ENCODE measurements at regions not wholly inside any gene's neighbourhood (a gene's known extent, or its start where the extent isn't known, plus 50 kb on each side); places are given as distances from the start of the nearest gene placed in this dataset.

GRCh38 chr1:168640836-168641235 lies 64.4 kb downstream of the XCL1 start:
- Mint-ChIP-seq H3K27ac (no peak overlapping the region), H3K36me3 (ENCODE audit: insufficient read depth in 1 of 3, low read depth in 3 of 3) (no peaks in the 10 kb centered on the region), H3K4me3 (no peak overlapping the region), H3K4me1 (0 out of 4 replicates have a peak, but pooled peaks cover 0 to 2% of the 10 kb centered on the region in 2 experiments), H3K9me3 (no peaks in the 10 kb centered on the region), H3K27me3 (ENCODE audit: low read depth) (no peaks in the 10 kb centered on the region)
- Histone ChIP-seq H4K5ac (ENCODE audit: insufficient read length, low read depth, low read length) (no peak overlapping the region), H2BK15ac (ENCODE audit: low read depth, low read length) (no peak overlapping the region), H4K91ac (ENCODE audit: insufficient read length, low read depth, low read length) (no peak overlapping the region), H3K23ac (ENCODE audit: insufficient read length, low read depth, low read length) (no peak overlapping the region), H3K18ac (ENCODE audit: insufficient read length, low read depth, low read length) (no peak overlapping the region), H3K4me2 (ENCODE audit: insufficient read depth, insufficient read length, low read length) (no peak overlapping the region), H3K79me1 (ENCODE audit: insufficient read depth, low read depth, low read length, poor library complexity, severe bottlenecking) (no peaks in the 10 kb centered on the region), H3K9ac (ENCODE audit: extremely low read depth, insufficient read length, low read length) (no peak overlapping the region), H3K27me3 (ENCODE audit: insufficient read depth, low read length) (no peaks in the 10 kb centered on the region), H3K4ac (ENCODE audit: low read depth, low read length) (no peak overlapping the region), H2BK20ac (ENCODE audit: low read depth, low read length, poor library complexity, severe bottlenecking) (no peak overlapping the region), H3K27ac (ENCODE audit: insufficient read length, low read depth, low read length) (no peak overlapping the region), H3K56ac (ENCODE audit: insufficient read length, low read depth, low read length) (no peak overlapping the region), H2BK12ac (ENCODE audit: insufficient read length, low read depth, low read length) (no peak overlapping the region), H4K8ac (replicated peaks; ENCODE audit: insufficient read length, low read depth, low read length) (no peak overlapping the region), H4K20me1 (ENCODE audit: control insufficient read depth, insufficient read depth, insufficient read length) (no peaks in the 10 kb centered on the region), H2AK5ac (ENCODE audit: insufficient read length, low read length) (no peak overlapping the region), H3T11ph (ENCODE audit: low read length) (no peak overlapping the region), H3K23me2 (ENCODE audit: insufficient read length, low read depth, low read length, poor library complexity, severe bottlenecking) (no peaks in the 10 kb centered on the region), H3K4me1 (ENCODE audit: insufficient read depth, low read length) (no peaks in the 10 kb centered on the region), H3K9me3 (ENCODE audit: control insufficient read depth, low read depth, low read length) (no peaks in the 10 kb centered on the region), H2BK5ac (ENCODE audit: insufficient read length, low read length) (no peak overlapping the region), H2BK120ac (ENCODE audit: low read depth, low read length, poor library complexity, severe bottlenecking) (no peak overlapping the region), H2AFZ (ENCODE audit: low read length) (no peak overlapping the region), H3K79me2 (ENCODE audit: insufficient read depth, low read length) (no peaks in the 10 kb centered on the region), H3K14ac (ENCODE audit: insufficient read depth, low read length) (no peak overlapping the region)
- TF ChIP-seq CTCF (conservative IDR thresholded peaks at IDR 0.05), result no peak
- DNase-seq, result no peak
- no CpG with 5 or more reads among the region's 3 CpGs for WGBS (ENCODE audit: extremely low coverage, insufficient read length, low lambda C conversion rate)
